ENCODE measurements at regions not wholly inside any gene's neighbourhood (a gene's known extent, or its start where the extent isn't known, plus 50 kb on each side); places are given as distances from the start of the nearest gene placed in this dataset.

DNA sequence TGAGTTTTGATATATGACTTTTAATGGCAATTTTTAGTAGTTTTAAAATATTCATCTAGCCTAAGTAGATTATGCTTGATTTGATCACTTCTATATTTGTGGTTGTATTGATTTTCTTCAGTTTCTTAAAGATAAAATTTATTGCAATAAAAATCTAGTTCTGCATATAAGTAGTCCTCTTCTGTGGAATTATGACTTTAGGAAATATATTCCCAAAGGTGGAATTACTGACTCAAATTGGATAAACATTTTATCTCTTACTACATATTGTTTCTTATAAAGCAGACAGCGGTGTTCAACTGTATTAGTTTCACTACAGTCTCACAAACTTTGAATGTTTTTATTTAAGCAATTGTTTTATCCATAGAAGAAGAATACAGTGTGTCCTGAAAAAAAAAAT, 883.0 kb upstream of the SEMA6A start:
- no peak overlapping the region for H3K4me3 ChIP-seq
- H3K27me3 ChIP-seq (ENCODE audit: low read depth) = peaks cover 13% of the 10 kb centered on the region
- no peak overlapping the region for H3K27ac ChIP-seq (replicated peaks)
- no peak for DNase-seq
- H3K4me1 ChIP-seq = peaks cover 5% of the 10 kb centered on the region
- TF ChIP-seq, protein P1, sequence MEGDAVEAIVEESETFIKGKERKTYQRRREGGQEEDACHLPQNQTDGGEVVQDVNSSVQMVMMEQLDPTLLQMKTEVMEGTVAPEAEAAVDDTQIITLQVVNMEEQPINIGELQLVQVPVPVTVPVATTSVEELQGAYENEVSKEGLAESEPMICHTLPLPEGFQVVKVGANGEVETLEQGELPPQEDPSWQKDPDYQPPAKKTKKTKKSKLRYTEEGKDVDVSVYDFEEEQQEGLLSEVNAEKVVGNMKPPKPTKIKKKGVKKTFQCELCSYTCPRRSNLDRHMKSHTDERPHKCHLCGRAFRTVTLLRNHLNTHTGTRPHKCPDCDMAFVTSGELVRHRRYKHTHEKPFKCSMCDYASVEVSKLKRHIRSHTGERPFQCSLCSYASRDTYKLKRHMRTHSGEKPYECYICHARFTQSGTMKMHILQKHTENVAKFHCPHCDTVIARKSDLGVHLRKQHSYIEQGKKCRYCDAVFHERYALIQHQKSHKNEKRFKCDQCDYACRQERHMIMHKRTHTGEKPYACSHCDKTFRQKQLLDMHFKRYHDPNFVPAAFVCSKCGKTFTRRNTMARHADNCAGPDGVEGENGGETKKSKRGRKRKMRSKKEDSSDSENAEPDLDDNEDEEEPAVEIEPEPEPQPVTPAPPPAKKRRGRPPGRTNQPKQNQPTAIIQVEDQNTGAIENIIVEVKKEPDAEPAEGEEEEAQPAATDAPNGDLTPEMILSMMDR (IDR thresholded peaks at IDR 0.05; ENCODE audit: borderline replicate concordance) = no peak
- H3K9me3 ChIP-seq (replicated peaks) = no peaks in the 10 kb centered on the region
- no peaks in the 10 kb centered on the region for H3K36me3 ChIP-seq
- intact Hi-C loops (cut with micrococcal nuclease) = no loop called here

DNA sequence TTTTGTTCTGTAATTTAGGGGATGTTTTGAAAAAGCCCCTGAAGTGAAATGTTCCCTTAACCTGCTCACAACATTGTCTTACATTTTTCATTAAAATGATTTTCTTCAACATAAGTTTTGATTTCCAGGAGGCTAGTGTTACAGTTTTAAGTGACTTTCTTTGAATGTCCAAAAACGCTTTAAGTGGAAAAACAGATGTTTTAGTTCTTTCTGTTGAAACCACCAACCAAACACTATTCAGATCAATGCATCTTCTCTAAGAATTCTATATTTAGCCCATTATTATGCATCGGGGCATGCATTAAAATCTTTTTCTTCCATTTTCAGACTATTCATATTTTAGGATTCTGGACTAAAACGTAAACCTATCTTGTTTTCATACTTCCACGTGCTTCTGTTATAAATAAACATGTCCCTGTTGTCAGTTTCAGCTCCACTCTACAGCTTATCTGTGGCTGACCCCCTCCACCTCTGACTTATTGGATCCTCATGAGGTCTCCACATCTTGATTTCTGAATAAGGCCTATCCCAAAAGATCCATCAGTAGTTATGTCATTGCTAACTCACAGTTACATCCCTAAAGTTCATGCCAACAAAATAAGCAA, 882.3 kb upstream of the SEMA6A start:
- Histone ChIP-seq H3K4me3 (no peak overlapping the region), H3K9me3 (replicated peaks) (no peaks in the 10 kb centered on the region), H3K4me1 (peaks cover 5% of the 10 kb centered on the region), H3K27ac (replicated peaks) (no peak overlapping the region), H3K27me3 (ENCODE audit: low read depth) (peaks cover 13% of the 10 kb centered on the region), H3K36me3 (no peaks in the 10 kb centered on the region)
- TF ChIP-seq, protein P1 (IDR thresholded peaks at IDR 0.05; ENCODE audit: borderline replicate concordance) = no peak
- no peak for DNase-seq
- intact Hi-C loops (cut with micrococcal nuclease) = no loop called here

DNA sequence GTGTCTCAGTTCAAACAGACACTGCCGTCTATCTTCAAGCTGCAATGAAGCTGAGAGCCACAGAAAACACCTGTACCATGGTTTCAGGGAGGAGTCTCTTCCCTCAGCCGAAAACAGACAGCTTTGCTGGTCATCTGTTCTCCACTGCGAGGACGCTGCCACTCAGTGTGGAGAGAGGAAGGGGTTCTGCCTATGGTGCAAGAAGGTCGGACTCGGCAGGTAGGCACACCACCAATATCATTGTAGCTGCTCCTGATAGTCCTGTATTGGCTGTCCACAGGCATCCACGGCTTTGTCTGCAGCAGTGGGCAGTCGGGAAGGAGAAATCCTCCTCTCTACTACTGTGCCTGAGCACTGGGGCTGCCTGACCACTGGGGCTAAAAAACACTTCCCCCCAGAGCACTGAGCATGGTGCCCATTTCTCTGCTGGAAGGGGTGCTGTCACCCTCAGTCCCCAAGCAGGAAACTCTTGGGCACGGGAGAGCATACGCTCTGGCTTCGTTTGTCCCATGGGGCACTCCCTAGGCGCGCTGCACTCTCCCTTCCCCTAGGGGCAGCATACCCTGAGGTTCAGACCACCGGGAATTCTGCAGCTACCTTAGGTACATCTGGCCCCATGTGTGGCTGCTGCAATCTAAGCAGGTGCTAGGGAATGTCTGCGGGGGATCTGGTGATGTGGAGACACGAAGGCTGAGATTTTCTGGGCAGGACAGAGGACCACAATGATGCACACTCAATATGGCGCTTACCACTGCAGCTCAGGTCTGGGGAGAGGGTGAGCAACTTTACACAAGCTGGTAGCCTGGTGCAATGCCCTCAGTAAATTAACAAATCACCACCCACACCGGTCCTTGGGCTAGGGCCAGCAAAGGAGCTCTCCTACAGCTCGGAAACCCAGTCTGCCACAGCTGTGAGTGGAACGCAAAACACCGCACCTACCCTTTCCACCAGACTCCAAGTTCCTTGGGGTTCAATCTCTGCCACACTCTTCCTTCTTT, 880.9 kb upstream of the SEMA6A start:
- Histone ChIP-seq H3K9me3 (replicated peaks) (no peaks in the 10 kb centered on the region), H3K27ac (replicated peaks) (no peak overlapping the region), H3K27me3 (ENCODE audit: low read depth) (peaks cover 13% of the 10 kb centered on the region), H3K4me3 (peak overlapping the region; percentile 42), H3K4me1 (peaks cover 5% of the 10 kb centered on the region), H3K36me3 (no peaks in the 10 kb centered on the region)
- DNase-seq = no peak
- TF ChIP-seq, protein P1 (IDR thresholded peaks at IDR 0.05; ENCODE audit: borderline replicate concordance) = peak; percentile 14
- intact Hi-C loops (cut with micrococcal nuclease) = no loop called here

DNA sequence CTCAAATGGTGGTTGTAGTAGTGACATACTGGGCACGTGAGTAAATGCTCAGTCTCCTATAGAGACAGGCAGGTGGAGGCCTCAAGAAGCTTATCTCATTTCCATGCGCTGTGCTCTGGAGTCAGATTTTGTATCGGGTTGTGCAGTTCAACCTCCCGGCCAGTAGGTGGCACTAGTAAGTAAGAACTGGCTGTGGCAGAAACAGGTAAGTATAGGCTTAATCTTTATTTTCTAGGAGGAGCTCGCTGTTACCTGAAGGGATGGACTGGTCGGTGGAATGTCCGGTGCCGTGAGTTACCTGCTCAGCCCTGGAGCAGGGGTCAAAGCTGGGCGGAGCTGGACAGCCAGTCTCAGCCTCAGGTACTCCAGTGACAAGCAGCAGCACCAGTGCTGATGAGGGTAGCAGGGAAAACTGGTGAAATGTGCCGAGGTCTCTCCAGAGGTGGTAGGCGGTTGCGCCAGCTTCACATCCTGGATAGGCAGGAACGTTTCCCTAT, 880.1 kb upstream of the SEMA6A start:
- intact Hi-C loops (cut with micrococcal nuclease) = no loop called here
- TF ChIP-seq, protein P1 (IDR thresholded peaks at IDR 0.05; ENCODE audit: borderline replicate concordance) = peak; percentile 84
- Histone ChIP-seq H3K9me3 (replicated peaks) (no peaks in the 10 kb centered on the region), H3K4me3 (peak overlapping the region; percentile 42), H3K27ac (replicated peaks) (no peak overlapping the region), H3K27me3 (ENCODE audit: low read depth) (peaks cover 13% of the 10 kb centered on the region), H3K36me3 (no peaks in the 10 kb centered on the region), H3K4me1 (peaks cover 5% of the 10 kb centered on the region)
- peak; percentile 18 for DNase-seq

DNA sequence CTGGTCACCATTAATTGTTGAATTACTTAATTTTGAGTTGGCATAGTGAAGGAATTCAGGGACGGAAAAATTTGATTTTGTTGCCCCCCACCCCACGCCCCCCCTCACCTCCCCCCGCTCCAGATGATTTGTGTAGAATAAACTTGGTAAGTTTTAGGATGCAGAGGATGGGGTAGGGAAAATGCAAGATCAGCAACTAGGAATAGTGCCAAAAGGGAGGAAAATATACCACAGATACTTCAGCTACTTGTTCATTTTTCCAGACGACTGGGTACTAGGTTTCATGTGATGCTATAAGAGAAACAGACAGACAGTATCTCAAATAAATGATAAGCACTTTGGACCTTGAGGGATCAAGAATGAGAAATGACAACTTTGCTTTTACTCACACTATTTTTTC, 862.2 kb upstream of the SEMA6A start:
- Histone ChIP-seq H3K4me1 (no peaks in the 10 kb centered on the region), H3K27me3 (ENCODE audit: low read depth) (no peaks in the 10 kb centered on the region), H3K27ac (replicated peaks) (no peak overlapping the region), H3K4me3 (no peak overlapping the region), H3K36me3 (no peaks in the 10 kb centered on the region), H3K9me3 (replicated peaks) (no peaks in the 10 kb centered on the region)
- intact Hi-C loops (cut with micrococcal nuclease) = no loop called here
- DNase-seq = no peak
- TF ChIP-seq, protein P1 (IDR thresholded peaks at IDR 0.05; ENCODE audit: borderline replicate concordance) = no peak

Measured in left ventricle myocardium inferior (tissue), 1 donor.